NCI-H524 (cell line): ENCODE measurements at regions not wholly inside any gene's neighbourhood (a gene's known extent, or its start where the extent isn't known, plus 50 kb on each side); places are given as distances from the start of the nearest gene placed in this dataset.
A peak's percentile ranks its signal among the peaks of the same experiment; 100 is the strongest.

ENCODE experiments used
- DNase-seq, 2 experiments: peaks; one replicate each; lab custom pipeline; 2025; lab: John Stamatoyannopoulos, UW

GRCh38 chr18:68525091-68525490, 189.8 kb downstream of the TMX3 start:
- peak in 1 of 2 experiments; percentile 9 for DNase-seq

DNA sequence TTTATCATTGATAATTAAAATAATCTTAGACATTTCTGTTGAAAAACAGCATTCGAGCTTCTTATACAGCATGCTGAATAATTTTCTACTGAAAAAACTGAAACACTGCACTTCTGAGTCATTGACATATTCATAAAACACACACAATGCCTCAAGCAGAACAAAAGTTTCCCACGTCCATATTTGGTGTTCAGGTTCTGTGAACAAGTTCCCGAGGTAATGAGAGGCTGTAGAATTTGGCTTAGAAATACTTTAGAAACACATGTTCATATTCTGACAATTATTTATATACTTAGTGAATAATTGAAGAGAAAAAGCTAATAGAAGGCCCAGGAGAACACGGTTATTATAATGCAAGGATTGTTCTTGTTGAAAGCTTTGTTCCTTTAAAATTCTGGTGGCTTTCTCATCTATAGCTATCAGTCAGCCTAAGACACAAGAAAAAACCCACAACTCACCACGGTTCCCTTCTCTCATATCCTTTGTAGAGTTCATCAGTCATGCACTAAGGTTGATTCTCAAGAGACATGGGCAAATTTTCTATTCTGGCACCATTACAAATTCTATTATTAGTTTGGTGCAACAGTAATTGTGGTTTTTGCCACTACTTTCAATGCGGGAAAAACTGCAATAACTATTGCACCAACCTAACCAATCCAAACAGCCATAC, 194.4 kb downstream of the TMX3 start:
- DNase-seq, result no peak

DNA sequence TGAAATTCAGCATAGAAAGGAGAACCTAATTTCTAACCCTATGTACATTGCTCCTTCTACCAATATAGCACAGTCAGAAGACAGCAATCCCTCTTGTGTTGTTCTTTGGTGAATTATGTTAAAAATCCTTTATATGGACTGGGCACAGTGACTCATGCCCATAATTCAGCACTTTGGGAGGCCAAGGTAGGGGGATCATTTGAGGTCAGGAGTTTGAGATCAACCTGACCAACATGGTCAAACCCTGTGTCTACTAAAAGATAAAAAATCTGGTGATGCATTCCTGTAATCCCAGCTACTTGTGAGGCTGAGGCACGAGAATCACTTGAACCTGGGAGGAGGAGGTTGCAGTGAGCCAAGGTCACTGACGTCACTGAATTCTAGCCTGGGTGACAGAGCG, 195.6 kb downstream of the TMX3 start:
- no peak for DNase-seq

DNA sequence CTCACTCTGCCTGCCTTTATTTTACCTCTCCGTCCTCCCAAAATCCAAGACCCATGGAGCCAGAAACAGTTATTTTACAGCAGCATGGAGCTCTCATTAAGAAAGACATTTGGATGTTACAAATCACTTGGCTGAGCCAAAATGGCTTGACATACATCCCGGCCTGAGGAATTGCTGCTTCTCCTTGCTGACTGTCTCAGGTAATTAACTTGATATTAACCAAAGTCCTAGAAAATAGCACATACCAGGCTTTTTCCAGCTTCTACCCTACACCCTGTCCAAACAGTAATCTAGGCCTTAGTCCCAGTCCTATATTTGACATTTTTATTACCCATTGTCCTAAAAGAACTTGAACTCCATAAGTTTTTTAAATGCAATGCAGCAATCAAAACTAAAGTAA, 205.0 kb downstream of the TMX3 start:
- no peak for DNase-seq

DNA sequence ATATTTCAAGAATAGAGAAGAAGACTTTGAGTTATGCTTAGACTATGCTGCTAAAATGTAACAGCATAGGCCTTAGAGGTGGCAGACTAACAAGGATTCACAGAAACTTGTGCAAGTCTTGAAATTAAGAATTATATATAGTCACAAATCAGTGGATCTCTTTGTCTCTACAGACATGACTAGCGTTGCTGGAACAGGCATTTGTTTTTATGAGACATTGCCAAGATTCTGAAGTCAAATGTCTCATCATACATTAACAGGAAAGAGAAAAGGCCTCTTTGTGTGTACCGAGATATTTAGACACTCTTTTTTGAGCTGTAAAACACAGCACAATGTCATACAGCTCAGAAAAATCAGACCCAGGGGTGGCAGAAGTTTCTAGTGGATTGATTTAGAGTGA, 207.1 kb downstream of the TMX3 start:
- DNase-seq, result no peak

- no peak for DNase-seq
Observed at GRCh38 chr18:68505178-68505574, 209.7 kb downstream of the TMX3 start.

- DNase-seq, result peak in 1 of 2 experiments; percentile 26
Observed at GRCh38 chr18:68504441-68505177, 210.3 kb downstream of the TMX3 start.

DNA sequence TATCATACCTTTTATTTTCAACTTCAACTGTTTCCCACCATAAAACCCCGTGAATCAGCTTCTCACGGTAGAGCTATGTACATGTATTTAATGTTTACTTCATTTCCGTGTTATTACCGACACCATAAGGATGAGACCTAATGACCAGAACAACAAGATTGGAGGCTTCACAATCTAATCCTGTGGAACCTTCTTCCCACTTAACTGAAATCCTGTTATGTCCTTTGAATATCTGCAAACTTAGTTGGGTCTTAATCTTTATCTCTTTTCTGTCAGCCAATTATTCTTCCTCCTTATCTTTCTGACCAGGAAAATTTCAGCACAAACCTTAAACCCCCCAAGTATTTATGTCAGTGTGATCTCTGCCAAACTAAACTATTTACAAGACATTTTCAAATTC, 214.4 kb downstream of the TMX3 start:
- no peak for DNase-seq

DNA sequence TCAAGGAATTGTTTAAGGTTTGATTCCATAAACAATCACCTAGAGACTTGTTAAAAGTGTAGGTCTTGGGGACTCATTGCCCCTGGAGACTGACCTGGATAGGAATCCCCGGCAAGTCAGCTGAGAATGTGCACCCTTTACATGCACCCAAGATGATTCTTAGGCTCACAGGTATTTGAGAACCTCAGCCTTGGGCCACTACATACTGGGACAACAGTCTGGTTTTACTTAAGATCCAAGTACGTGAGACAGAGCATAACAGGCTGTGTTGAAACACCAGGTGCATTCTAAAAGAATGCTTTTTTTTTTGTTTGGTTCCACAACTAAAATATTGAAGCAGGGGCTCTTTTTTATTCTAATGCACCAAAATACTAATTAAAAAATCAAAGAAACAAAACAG, 215.8 kb downstream of the TMX3 start:
- no peak for DNase-seq

GRCh38 chr18:68498636-68499035, 216.3 kb downstream of the TMX3 start:
- no peak for DNase-seq

DNA sequence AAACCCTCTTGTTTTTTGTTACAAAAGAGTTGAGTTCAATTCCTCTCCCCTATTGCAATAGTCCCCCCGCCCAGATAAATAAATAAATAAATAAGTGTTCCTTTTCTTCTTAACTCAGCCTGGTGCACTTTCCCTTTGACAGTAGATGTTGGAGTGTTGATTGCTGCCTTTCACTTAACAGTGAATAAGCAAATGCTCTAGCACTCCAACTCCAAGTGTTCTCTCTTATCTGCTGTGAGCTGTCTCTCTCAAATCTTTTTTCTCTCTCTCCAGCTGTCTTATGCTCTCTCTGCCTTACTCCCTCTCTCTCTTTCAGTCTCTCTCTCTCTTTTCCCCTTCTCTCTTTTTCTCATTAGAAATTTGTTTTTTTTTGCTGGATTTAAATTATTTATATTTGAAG, 216.7 kb downstream of the TMX3 start:
- DNase-seq, result no peak

GRCh38 chr18:68494802-68495581, 219.9 kb downstream of the TMX3 start:
- peak in 1 of 2 experiments; percentile 15 for DNase-seq

DNA sequence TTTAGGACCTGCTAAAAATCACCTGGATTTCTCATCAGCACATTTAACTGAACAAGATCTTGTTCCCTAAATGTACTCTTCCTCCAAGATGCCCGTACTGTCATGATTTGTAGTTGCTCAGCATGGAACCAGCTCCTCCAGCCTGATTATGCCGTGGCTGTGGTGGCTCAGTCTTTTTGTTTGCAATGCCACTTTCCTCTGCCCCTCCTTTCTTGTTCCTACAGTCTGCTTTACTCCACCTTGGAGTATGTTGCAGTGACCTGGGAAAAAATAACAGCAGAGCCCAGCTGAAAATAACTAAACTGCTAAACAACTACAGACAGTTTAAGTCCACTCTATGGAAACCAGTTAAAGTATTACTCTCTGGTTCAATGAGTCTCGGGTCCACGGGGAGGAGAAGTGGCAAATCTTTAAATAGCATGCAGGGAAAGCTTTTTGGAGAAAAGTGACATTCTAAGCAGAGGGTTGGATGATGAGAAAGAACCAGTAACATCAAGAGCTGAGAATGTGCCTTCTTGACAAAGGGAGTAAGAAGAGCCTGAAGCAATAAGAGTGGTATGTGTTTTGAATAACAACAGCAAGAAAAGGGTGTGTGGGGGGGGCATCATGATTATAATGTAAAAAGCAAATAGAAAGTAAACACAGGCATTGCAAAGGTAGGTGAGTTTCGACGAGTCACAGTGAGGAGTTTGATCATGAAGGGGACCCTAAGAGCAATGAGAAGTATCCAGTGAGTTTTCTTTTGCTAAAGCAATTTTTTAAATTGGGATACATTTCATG, 225.7 kb downstream of the TMX3 start:
- DNase-seq, result no peak

GRCh38 chr18:68484241-68484640, 230.7 kb downstream of the TMX3 start:
- DNase-seq, result no peak

- no peak for DNase-seq
Observed at GRCh38 chr18:68482815-68483214, 232.1 kb downstream of the TMX3 start.

GRCh38 chr18:68480196-68480595, 234.7 kb downstream of the TMX3 start:
- no peak for DNase-seq

- DNase-seq, result peak in 1 of 2 experiments; percentile 45
Observed at GRCh38 chr18:68478246-68478645, 236.7 kb downstream of the TMX3 start.

GRCh38 chr18:68475883-68476282, 239.0 kb downstream of the TMX3 start:
- no peak for DNase-seq

DNA sequence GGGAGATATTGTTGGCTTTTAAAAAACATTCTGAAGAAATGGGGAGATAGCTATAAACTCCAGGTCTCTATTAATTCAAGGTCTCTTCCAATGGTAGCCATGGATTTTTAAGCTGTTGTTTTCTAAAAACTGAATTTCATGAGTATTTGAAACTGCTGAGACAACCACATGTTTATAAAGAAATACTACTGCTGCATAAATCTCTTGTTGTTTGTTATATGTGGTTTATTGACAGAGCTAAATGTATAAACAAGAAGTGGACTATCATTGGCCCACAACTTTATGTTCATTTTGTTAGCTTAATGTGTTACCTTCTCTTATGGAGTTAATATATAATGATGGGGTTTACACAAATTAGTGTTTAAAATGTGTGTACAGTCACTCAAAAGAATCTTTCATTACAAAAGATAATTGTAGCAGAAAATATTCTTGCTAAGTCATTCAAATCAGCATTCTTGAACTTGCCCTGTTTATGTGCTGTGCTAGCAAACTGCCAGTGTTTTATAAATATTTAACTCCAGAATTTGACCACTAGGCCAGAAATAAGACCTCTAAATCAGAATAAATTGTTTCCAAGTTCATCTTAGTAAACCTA, 242.1 kb downstream of the TMX3 start:
- no peak for DNase-seq

- no peak for DNase-seq
Observed at GRCh38 chr18:68469049-68469625, 245.8 kb downstream of the TMX3 start.

GRCh38 chr18:68467957-68468356, 247.0 kb downstream of the TMX3 start:
- peak in 1 of 2 experiments; percentile 2 for DNase-seq
